ENCODE measurements at regions not wholly inside any gene's neighbourhood (a gene's known extent, or its start where the extent isn't known, plus 50 kb on each side); places are given as distances from the start of the nearest gene placed in this dataset.

GRCh38 chr5:145105384-145105783 is 729.8 kb downstream of the PRELID2 start:
- TF ChIP-seq SMC3 (IDR thresholded peaks at IDR 0.05; ENCODE audit: low read depth, low read length) (no peak), MAZ (IDR thresholded peaks at IDR 0.05; ENCODE audit: borderline replicate concordance, low read depth, low read length) (no peak), MAFK (IDR thresholded peaks at IDR 0.05; ENCODE audit: low read depth, low read length) (no peak), BHLHE40 (IDR thresholded peaks at IDR 0.05; ENCODE audit: low read depth, low read length) (no peak), USF2 (IDR thresholded peaks at IDR 0.05; ENCODE audit: low read depth, low read length) (no peak), CEBPB (IDR thresholded peaks at IDR 0.05; ENCODE audit: low read depth, low read length) (no peak)
- TF ChIP-seq, protein P1, sequence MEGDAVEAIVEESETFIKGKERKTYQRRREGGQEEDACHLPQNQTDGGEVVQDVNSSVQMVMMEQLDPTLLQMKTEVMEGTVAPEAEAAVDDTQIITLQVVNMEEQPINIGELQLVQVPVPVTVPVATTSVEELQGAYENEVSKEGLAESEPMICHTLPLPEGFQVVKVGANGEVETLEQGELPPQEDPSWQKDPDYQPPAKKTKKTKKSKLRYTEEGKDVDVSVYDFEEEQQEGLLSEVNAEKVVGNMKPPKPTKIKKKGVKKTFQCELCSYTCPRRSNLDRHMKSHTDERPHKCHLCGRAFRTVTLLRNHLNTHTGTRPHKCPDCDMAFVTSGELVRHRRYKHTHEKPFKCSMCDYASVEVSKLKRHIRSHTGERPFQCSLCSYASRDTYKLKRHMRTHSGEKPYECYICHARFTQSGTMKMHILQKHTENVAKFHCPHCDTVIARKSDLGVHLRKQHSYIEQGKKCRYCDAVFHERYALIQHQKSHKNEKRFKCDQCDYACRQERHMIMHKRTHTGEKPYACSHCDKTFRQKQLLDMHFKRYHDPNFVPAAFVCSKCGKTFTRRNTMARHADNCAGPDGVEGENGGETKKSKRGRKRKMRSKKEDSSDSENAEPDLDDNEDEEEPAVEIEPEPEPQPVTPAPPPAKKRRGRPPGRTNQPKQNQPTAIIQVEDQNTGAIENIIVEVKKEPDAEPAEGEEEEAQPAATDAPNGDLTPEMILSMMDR (conservative IDR thresholded peaks at IDR 0.05; ENCODE audit: low read depth, low read length): no peak
- Histone ChIP-seq H4K20me1 (ENCODE audit: insufficient read depth, low read length) (no peaks in the 10 kb centered on the region), H3K4me1 (ENCODE audit: control insufficient read depth, insufficient read depth, low read length) (peaks cover 2% of the 10 kb centered on the region; the same call in 1 of the 2 replicates)

More at GRCh38 chr5:145105384-145105783, 729.8 kb downstream of the PRELID2 start:
- no peak overlapping the region for H2BK5ac ChIP-seq (ENCODE audit: low read depth, low read length, poor library complexity, severe bottlenecking)
- H3K9ac ChIP-seq (ENCODE audit: low read depth, low read length): no peak overlapping the region
- no peak overlapping the region for H2BK120ac ChIP-seq (ENCODE audit: low read depth, low read length)
- H3K27ac ChIP-seq (ENCODE audit: insufficient read depth, low read length): no peak overlapping the region
- in situ Hi-C loops (cut with MboI; ENCODE audit: low sequenced_read_pairs): no loop called here
- H4K8ac ChIP-seq (ENCODE audit: low read depth in 2 of 2, low read length in 2 of 2): no peak overlapping the region
- no peak overlapping the region for H4K5ac ChIP-seq (ENCODE audit: low read depth, low read length)
- intact Hi-C loops (cut with micrococcal nuclease): no loop called here
- DNase-seq (no peak), ATAC-seq (ENCODE audit: low read depth) (no peak)
- H3K27me3 ChIP-seq (ENCODE audit: control insufficient read depth, insufficient read depth, low read length): no peaks in the 10 kb centered on the region
- H3K18ac ChIP-seq (ENCODE audit: low read depth, low read length): no peak overlapping the region
- no peak overlapping the region for H2BK15ac ChIP-seq (ENCODE audit: low read depth, low read length)
- no peak overlapping the region for H4K91ac ChIP-seq (ENCODE audit: insufficient read depth, low read depth, low read length)
- no peak overlapping the region for H3K14ac ChIP-seq (replicated peaks; ENCODE audit: low read depth, low read length)
- no peaks in the 10 kb centered on the region for H3K9me3 ChIP-seq (ENCODE audit: control insufficient read depth, insufficient read depth, low read length)
- no peak overlapping the region for H2AK9ac ChIP-seq (replicated peaks; ENCODE audit: low read depth, low read length, poor library complexity)
- H3K4me3 ChIP-seq (ENCODE audit: insufficient read depth, low read depth, low read length): no peak overlapping the region
- no peak overlapping the region for H2BK20ac ChIP-seq (ENCODE audit: low read depth, low read length)
- no peak overlapping the region for H2AK5ac ChIP-seq (ENCODE audit: low read depth, low read length)
- H3K79me1 ChIP-seq (ENCODE audit: low read depth in 1 of 2, low read length in 2 of 2): no peaks in the 10 kb centered on the region
- BruUV-seq (replicated peaks): no TSS peak
- H3K9me1 ChIP-seq (ENCODE audit: insufficient read depth, low read length): no peaks in the 10 kb centered on the region
- dilution Hi-C loops (cut with HindIII; ENCODE audit: low sequenced_read_pairs, unreplicated experiment): no loop called here
- no peak overlapping the region for H2AFZ ChIP-seq (replicated peaks; ENCODE audit: low read length, poor library complexity)
- H3K23ac ChIP-seq (ENCODE audit: low read depth, low read length): no peak overlapping the region
- no peaks in the 10 kb centered on the region for H3K36me3 ChIP-seq (ENCODE audit: control insufficient read depth, insufficient read depth, low read length)
- no peak overlapping the region for H3K4me2 ChIP-seq (ENCODE audit: low read depth, low read length)
- H3K4ac ChIP-seq (ENCODE audit: low read depth, low read length): no peak overlapping the region
- H3K56ac ChIP-seq (ENCODE audit: extremely low read depth, insufficient read depth, low read length): no peak overlapping the region
- no CpG with 5 or more reads among the region's 3 CpGs for WGBS, 2 experiments (ENCODE audit: extremely low coverage in 2 of 2, insufficient read length in 1 of 2)
- CTCF ChIA-PET: no interaction called here
- POLR2A ChIA-PET (ENCODE audit: unreplicated experiment): no interaction called here

Measured in IMR-90 (cell line).